CD4-positive, alpha-beta T cell treated with Interleukin-10 for 1 hour (primary cell): ENCODE measurements at regions not wholly inside any gene's neighbourhood (a gene's known extent, or its start where the extent isn't known, plus 50 kb on each side); places are given as distances from the start of the nearest gene placed in this dataset.

Experiments
- DNase-seq: peaks from one replicate; pipeline ENCODE4 v3.0.0-alpha.2; 2020

- DNase-seq, result no peak
Measured at GRCh38 chr2:136362676-136363390, 244.9 kb upstream of the CXCR4 start.

- no peak for DNase-seq
Measured at GRCh38 chr2:136361521-136361920, 243.6 kb upstream of the CXCR4 start.

GRCh38 chr2:136360790-136361189 lies 242.8 kb upstream of the CXCR4 start:
- DNase-seq, result no peak

GRCh38 chr2:136359121-136359965 lies 241.4 kb upstream of the CXCR4 start:
- DNase-seq, result no peak

GRCh38 chr2:136358576-136358975 lies 240.6 kb upstream of the CXCR4 start:
- no peak for DNase-seq

- no peak for DNase-seq
Measured at GRCh38 chr2:136357007-136357380, 239.0 kb upstream of the CXCR4 start.

- no peak for DNase-seq
Measured at GRCh38 chr2:136356125-136357006, 238.4 kb upstream of the CXCR4 start.

- DNase-seq, result no peak
Measured at GRCh38 chr2:136351684-136352083, 233.7 kb upstream of the CXCR4 start.

- DNase-seq, result no peak
Measured at GRCh38 chr2:136347981-136348380, 230.0 kb upstream of the CXCR4 start.

GRCh38 chr2:136344339-136344738 lies 226.4 kb upstream of the CXCR4 start:
- no peak for DNase-seq

GRCh38 chr2:136342138-136342537 lies 224.2 kb upstream of the CXCR4 start:
- DNase-seq, result no peak

GRCh38 chr2:136334967-136335366 lies 217.0 kb upstream of the CXCR4 start:
- no peak for DNase-seq

GRCh38 chr2:136332436-136333095 lies 214.6 kb upstream of the CXCR4 start:
- DNase-seq, result no peak

GRCh38 chr2:136331226-136331625 lies 213.3 kb upstream of the CXCR4 start:
- DNase-seq, result no peak

- no peak for DNase-seq
Measured at GRCh38 chr2:136328207-136328795, 210.4 kb upstream of the CXCR4 start.

GRCh38 chr2:136327162-136327852 lies 209.4 kb upstream of the CXCR4 start:
- DNase-seq, result peak; percentile 84

- DNase-seq, result no peak
Measured at GRCh38 chr2:136325844-136326331, 207.9 kb upstream of the CXCR4 start.

GRCh38 chr2:136324966-136325365 lies 207.0 kb upstream of the CXCR4 start:
- DNase-seq, result no peak

- no peak for DNase-seq
Measured at GRCh38 chr2:136323935-136324334, 206.0 kb upstream of the CXCR4 start.

- DNase-seq, result no peak
Measured at GRCh38 chr2:136323195-136323594, 205.2 kb upstream of the CXCR4 start.

GRCh38 chr2:136322428-136322827 lies 204.5 kb upstream of the CXCR4 start:
- no peak for DNase-seq

GRCh38 chr2:136319651-136320050 lies 201.7 kb upstream of the CXCR4 start:
- no peak for DNase-seq
